HCT116 (cell line): ENCODE measurements at regions not wholly inside any gene's neighbourhood (a gene's known extent, or its start where the extent isn't known, plus 50 kb on each side); places are given as distances from the start of the nearest gene placed in this dataset.

Source experiments
- EZH2 ChIP-seq: fragments of 200-600 bp; sonication (generic); IDR thresholded peaks from 2 replicates; pipeline ENCODE4 v1.6.1; 2017; ENCODE audit warnings: antibody characterized with exemption, mixed run types
- POLR2AphosphoS5 ChIP-seq: IDR thresholded peaks from 2 replicates; pipeline ENCODE4 v1.6.1; 2011; ENCODE audit warnings: mild to moderate bottlenecking, low read depth, low read length, moderate library complexity

DNA sequence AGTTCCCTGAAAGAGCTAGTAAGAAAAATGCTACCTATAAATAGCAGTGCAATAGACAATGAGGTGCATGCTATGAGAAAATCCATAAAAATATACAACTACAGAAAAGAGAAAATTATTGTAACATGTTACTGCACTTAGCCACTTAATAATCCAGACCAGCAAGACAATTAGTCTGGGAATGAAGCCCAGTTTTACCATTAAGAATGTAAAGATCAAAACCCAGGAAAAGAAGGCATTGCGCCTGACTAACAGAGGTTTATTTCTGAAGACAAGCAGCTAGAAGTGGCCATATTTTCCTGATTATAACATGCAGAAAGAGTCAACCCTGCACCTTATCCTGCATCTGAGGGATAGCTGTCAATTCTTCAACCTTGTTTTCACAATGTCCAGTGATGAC, 276.4 kb upstream of the PRMT6 start:
- TF ChIP-seq EZH2 (no peak), POLR2AphosphoS5 (no peak)
